Prostate gland (tissue), 2 donors: ENCODE measurements at regions not wholly inside any gene's neighbourhood (a gene's known extent, or its start where the extent isn't known, plus 50 kb on each side); places are given as distances from the start of the nearest gene placed in this dataset.
A peak's percentile ranks its signal among the peaks of the same experiment; 100 is the strongest.

ENCODE experiments used
- DNase-seq: peaks from one replicate; pipeline ENCODE4 v3.0.0-alpha.2; 2019; ENCODE audit warnings: low spot score
- H3K27ac ChIP-seq, 2 donors: fragments of 200-600 bp; sonication (generic); 2 replicates each; pipeline ENCODE4 v1.5.1; 2017 to 2019
- H3K27me3 ChIP-seq: fragments of 200-600 bp; sonication (generic); replicated peaks from 2 replicates; pipeline ENCODE4 v1.5.1; 2019; ENCODE audit not compliant: insufficient read depth
- H3K36me3 ChIP-seq, 2 donors: fragments of 200-600 bp; sonication (generic); 1 replicate in 1 of 2; 2 replicates in 1 of 2; pipeline versions ENCODE4 v1.5.1 to v1.8.1; 2017 to 2019
- H3K4me1 ChIP-seq: fragments of 200-600 bp; sonication (generic); replicated peaks from 2 replicates; pipeline ENCODE4 v1.5.1; 2019
- H3K4me3 ChIP-seq, 2 donors: fragments of 200-600 bp; sonication (generic); 2 replicates each; pipeline ENCODE4 v1.5.1; 2017 to 2019
- H3K9me3 ChIP-seq: fragments of 200-600 bp; sonication (generic); 2 replicates; pipeline ENCODE4 v1.5.1; 2017
- POLR2A ChIP-seq: fragments of 450-650 bp; IDR thresholded peaks from one replicate; pipeline ENCODE4 v1.6.1; 2016; ENCODE audit warnings: antibody characterized with exemption, mild to moderate bottlenecking
- POLR2AphosphoS5 ChIP-seq: sonication (generic); formaldehyde crosslinking; IDR thresholded peaks from one replicate; pipeline ENCODE4 v1.6.1; 2017; ENCODE audit warnings: antibody characterized with exemption
- WGBS: methylation state at CpG from one replicate; pipeline ENCODE4 v1.1.5; 2018; 5-methylcytosine and 5-hydroxymethylcytosine counted together
- intact Hi-C: fragments of 100-400 bp; cut with DNase I; formaldehyde crosslinking; loops from one replicate; pipeline ENCODE4 v1.14.2; 2022
- TF ChIP-seq, protein P1 (sequence below), 4 experiments: fragments of 200-600 bp in 2 of 4; fragments of 450-650 bp in 2 of 4; sonication (generic) in 2 of 4; IDR thresholded peaks; 1 replicate in 3 of 4; 2 replicates in 1 of 4; pipeline ENCODE4 v1.5.1; 2016 to 2019; ENCODE audit warnings: antibody characterized with exemption in 4 of 4, mild to moderate bottlenecking in 2 of 4, moderate library complexity in 2 of 4

DNA sequence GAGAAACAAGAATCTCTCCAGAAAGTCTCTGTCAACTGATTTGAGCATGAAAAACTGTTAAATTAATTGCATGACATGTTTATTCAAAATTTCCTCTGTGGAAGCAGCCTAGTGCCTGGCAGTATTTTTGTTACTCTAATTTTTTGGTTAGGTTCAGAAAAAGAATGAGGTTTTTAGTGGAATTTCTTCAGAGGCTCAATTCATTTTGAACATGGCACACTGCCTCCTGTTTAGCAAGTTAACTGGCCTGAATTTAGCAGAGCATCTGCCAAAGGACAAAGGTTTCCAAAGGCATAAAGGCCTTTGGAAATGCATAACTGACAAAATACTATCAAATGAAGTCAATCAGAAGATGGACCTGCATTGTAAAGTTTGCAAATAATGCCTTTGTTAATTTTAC lies 1326.5 kb downstream of the PLA2G4A start:
- intact Hi-C loops, result no loop called here
- TF ChIP-seq POLR2AphosphoS5, result no peak
- TF ChIP-seq, protein P1, sequence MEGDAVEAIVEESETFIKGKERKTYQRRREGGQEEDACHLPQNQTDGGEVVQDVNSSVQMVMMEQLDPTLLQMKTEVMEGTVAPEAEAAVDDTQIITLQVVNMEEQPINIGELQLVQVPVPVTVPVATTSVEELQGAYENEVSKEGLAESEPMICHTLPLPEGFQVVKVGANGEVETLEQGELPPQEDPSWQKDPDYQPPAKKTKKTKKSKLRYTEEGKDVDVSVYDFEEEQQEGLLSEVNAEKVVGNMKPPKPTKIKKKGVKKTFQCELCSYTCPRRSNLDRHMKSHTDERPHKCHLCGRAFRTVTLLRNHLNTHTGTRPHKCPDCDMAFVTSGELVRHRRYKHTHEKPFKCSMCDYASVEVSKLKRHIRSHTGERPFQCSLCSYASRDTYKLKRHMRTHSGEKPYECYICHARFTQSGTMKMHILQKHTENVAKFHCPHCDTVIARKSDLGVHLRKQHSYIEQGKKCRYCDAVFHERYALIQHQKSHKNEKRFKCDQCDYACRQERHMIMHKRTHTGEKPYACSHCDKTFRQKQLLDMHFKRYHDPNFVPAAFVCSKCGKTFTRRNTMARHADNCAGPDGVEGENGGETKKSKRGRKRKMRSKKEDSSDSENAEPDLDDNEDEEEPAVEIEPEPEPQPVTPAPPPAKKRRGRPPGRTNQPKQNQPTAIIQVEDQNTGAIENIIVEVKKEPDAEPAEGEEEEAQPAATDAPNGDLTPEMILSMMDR (IDR thresholded peaks at IDR 0.05), result no peak
- no peak for TF ChIP-seq POLR2A
- H3K36me3 ChIP-seq, result no peaks in the 10 kb centered on the region
- no peaks in the 10 kb centered on the region for H3K9me3 ChIP-seq
- H3K4me3 ChIP-seq, result no peak overlapping the region
- DNase-seq, result no peak
- no peaks in the 10 kb centered on the region for H3K27me3 ChIP-seq
- no peaks in the 10 kb centered on the region for H3K4me1 ChIP-seq
- no peak overlapping the region for H3K27ac ChIP-seq

DNA sequence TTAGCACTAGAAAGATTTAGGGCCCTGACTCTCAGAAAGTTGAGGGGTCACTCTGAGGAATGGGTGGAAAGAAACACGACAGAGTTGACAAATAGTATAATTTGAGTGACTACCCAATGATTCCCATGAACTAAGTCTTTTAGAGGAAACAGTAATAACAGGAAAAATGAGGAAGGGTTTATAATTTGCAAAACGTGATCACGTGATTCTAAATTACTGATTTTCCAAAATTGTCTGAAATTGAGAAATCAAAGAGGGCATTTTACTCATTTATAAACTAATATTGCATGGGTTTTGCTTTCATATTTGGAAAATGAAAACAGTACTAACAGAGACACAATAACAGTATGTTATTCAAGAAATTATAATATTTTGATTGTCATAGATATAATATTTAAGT lies 1335.7 kb downstream of the PLA2G4A start:
- H3K27ac ChIP-seq, result no peak overlapping the region
- no peak for DNase-seq
- no peaks in the 10 kb centered on the region for H3K36me3 ChIP-seq
- TF ChIP-seq POLR2A (no peak), POLR2AphosphoS5 (no peak)
- TF ChIP-seq, protein P1 (IDR thresholded peaks at IDR 0.05), result no peak
- no peak overlapping the region for H3K4me3 ChIP-seq
- no peaks in the 10 kb centered on the region for H3K4me1 ChIP-seq
- intact Hi-C loops, result no loop called here
- H3K27me3 ChIP-seq, result no peaks in the 10 kb centered on the region
- H3K9me3 ChIP-seq, result no peaks in the 10 kb centered on the region
- 87% methylated on average over 3 of the region's 3 CpGs for WGBS

DNA sequence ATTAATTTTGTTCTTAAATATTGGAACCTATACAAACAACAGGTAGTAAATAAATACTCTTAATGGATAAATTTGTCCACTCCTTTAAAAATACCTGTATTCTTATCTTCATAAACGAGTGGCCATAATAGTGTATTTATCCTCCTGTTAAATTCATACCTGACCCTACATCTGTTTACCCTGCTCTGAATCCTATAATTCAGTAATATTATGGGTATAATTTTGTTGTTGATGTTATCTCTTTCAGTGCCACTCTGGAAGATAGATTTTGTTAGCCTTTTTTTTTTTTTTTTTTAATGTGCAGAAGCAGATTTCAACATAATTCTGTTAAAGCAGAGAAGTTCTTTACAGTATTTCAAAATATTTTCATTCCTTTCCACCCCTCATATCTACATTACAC lies 1337.9 kb downstream of the PLA2G4A start:
- Histone ChIP-seq H3K9me3 (no peaks in the 10 kb centered on the region), H3K36me3 (no peaks in the 10 kb centered on the region), H3K27me3 (no peaks in the 10 kb centered on the region), H3K27ac (no peak overlapping the region), H3K4me1 (no peaks in the 10 kb centered on the region), H3K4me3 (no peak overlapping the region)
- no peak for TF ChIP-seq POLR2A
- TF ChIP-seq, protein P1 (IDR thresholded peaks at IDR 0.05), result no peak
- no peak for TF ChIP-seq POLR2AphosphoS5
- 35% methylated on average over 1 of the region's 1 CpG for WGBS
- intact Hi-C loops, result no loop called here
- no peak for DNase-seq

DNA sequence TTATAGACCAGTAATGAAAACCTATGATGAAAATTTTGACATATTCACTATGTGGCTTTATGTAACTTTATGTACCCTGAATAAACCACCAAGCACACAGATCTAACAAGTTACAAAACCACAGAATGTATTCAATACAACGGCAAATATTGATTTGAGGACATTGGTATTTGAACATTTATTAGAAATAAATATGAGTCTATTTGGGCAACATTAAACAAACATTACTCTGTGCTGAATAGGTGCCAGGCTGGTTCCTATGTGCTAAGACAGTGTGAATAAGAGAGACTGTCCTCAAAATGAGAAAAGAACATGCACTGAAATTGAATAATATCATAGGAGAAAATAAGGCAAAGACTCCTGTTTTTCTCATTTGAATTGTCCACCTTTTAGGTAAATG lies 1341.2 kb downstream of the PLA2G4A start:
- TF ChIP-seq POLR2AphosphoS5 (peak; percentile 19), POLR2A (no peak)
- TF ChIP-seq, protein P1 (IDR thresholded peaks at IDR 0.05), result no peak
- H3K9me3 ChIP-seq, result no peaks in the 10 kb centered on the region
- H3K27ac ChIP-seq, result no peak overlapping the region
- intact Hi-C loops, result no loop called here
- no peaks in the 10 kb centered on the region for H3K4me1 ChIP-seq
- peak; percentile 57 for DNase-seq
- H3K36me3 ChIP-seq, result no peaks in the 10 kb centered on the region
- no peaks in the 10 kb centered on the region for H3K27me3 ChIP-seq
- H3K4me3 ChIP-seq, result no peak overlapping the region
- 44% methylated on average over 1 of the region's 1 CpG for WGBS

DNA sequence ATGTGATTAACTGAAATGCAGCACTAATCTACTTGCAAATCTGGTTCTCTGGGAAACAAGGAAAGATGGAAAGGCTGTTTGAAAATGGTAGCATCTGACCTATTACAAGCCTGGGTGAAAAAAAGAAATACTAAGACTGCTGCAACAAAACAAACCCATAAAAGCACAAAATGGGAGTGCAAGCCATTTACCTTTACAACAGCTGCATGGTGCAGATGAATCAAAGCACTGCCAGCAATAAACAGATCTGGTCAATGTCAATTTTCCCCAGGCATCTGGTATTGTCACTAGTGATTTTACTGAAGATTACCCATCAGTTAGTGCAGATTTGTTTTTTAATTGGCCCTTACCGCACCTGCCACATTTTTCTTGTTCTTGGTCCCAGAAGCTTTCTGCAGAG lies 1341.7 kb downstream of the PLA2G4A start:
- H3K36me3 ChIP-seq, result no peaks in the 10 kb centered on the region
- WGBS, result 38% methylated on average over 1 of the region's 1 CpG
- peak; percentile 4 for DNase-seq

More for the DNA sequence above, 1341.7 kb downstream of the PLA2G4A start:
- no peaks in the 10 kb centered on the region for H3K9me3 ChIP-seq
- H3K4me1 ChIP-seq, result no peaks in the 10 kb centered on the region
- no peak overlapping the region for H3K4me3 ChIP-seq
- H3K27me3 ChIP-seq, result no peaks in the 10 kb centered on the region
- no peak overlapping the region for H3K27ac ChIP-seq
- TF ChIP-seq POLR2A (no peak), POLR2AphosphoS5 (no peak)
- TF ChIP-seq, protein P1 (IDR thresholded peaks at IDR 0.05), result no peak
- intact Hi-C loops, result no loop called here
